HG02943 (cell line): ENCODE measurements at regions not wholly inside any gene's neighbourhood (a gene's known extent, or its start where the extent isn't known, plus 50 kb on each side); places are given as distances from the start of the nearest gene placed in this dataset.
A peak's percentile ranks its signal among the peaks of the same experiment; 100 is the strongest.
"Not testable (repeated sequence)": the region's sequence is repeated elsewhere in the genome, so short reads cannot be mapped to it uniquely, and the experiment has no call there.

ENCODE experiments used
- ATAC-seq: cut with Tn5 transposase; IDR thresholded peaks from one replicate; pipeline ENCODE4 v1.9.1; 2021; ENCODE audit warnings: mild to moderate bottlenecking, low read depth, moderate library complexity; ENCODE audit not compliant: unreplicated experiment

- ATAC-seq = peak; percentile 45
Measured at GRCh38 chr1:146297781-146298574, 69.2 kb upstream of the NOTCH2NLA start.

- ATAC-seq = not testable (repeated sequence)
Measured at GRCh38 chr1:146292940-146293936, 64.4 kb upstream of the NOTCH2NLA start.

DNA sequence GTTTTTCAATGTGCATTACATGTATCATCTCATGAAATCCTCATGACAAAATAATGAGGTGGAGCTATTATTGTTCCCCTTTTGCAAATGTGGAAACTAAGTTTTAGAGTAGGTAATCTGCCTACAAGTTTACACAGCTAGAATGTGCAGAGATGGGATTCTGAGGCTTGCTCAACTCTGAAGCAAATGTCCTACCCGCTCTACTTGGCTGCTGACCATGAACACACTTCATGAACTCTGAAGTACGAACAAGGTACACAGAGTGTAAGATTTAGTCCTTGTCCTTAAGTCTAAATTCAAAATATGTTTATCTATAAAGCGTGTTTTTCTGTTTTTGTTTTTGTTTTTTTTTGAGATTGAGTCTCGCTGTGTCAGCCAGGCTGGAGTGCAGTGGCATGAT is 63.6 kb upstream of the NOTCH2NLA start:
- ATAC-seq = not testable (repeated sequence)

DNA sequence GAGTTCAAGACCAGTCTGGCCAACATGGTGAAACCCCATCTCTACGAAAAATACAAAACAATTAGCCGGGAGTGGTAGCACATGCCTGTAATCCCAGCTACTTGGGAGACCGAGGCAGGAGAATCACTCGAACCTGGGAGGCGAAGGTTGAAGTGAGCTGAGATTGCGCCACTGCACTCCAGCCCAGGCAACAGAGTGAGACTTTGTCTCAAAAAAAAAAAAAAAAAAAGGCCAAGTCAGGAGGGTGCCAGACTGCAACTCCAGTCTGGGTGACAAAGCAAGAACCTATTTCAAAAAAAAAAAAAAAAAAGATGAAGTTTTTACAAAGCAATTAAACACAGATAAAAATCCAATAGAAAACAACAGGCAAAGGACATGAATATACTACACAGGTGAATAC is 59.1 kb upstream of the NOTCH2NLA start:
- ATAC-seq = not testable (repeated sequence)

DNA sequence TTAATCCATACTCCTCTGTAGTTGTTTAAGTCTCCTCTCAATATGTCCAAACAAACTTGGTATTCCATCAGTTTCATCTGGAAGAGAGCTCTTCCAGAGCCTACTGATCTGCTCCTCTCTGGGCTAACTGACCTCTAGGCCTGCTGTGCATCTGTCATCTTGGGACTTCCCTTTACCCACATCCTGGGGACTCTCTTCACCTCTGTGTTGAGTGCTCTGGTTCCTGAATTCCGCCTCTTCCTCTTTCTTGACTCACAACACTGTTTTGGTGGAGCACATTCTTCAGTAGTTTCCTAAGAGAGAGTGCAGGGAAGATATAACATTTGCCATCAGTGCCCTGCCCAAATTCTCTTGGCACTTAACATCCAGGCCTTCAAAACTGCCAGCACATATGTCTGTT is 55.9 kb upstream of the NOTCH2NLA start:
- ATAC-seq = not testable (repeated sequence)

- peak; percentile 43 for ATAC-seq
Measured at GRCh38 chr1:146283527-146283880, 54.7 kb upstream of the NOTCH2NLA start.

DNA sequence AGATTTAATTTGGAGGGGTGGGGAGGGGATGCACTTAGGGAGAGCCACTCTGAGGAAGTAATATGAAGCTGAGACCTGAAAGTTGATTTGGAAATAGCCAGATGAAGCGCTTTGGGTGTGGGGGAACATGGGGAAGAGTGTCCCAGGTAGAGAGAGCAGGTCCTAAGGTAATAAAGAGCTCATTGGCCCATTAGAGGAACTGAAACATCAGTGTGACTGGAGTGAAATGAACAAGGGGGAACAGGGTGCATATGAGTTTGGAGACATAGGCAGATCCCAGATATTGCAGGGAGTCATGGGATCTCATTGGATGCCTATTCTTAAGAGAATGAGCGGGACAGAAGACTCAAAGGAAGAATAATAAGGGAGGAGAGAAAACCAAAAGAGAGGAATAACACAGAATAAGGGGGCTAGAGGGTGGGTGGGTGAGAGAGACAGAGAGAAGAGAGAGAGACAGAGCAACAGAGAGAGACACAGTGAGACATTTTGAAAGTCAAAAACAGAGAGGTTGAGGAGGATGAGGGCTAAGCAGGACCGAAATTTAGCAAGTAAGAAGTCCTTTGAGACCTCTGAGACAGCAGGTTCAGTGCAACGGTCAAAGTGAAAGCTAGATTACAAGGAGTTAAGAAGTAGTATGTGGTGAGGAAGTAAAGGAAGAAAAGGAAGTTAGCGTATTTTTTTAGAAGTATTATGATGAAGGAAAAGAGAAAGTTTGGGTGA is 54.1 kb upstream of the NOTCH2NLA start:
- ATAC-seq = peak; percentile 75

GRCh38 chr1:146281522-146281921 is 52.7 kb upstream of the NOTCH2NLA start:
- not testable (repeated sequence) for ATAC-seq

- ATAC-seq = not testable (repeated sequence)
Measured at GRCh38 chr1:146278758-146279157, 49.9 kb upstream of the NOTCH2NLA start.
